Esophagus squamous epithelium (tissue), 5 donors: ENCODE measurements at regions not wholly inside any gene's neighbourhood (a gene's known extent, or its start where the extent isn't known, plus 50 kb on each side); places are given as distances from the start of the nearest gene placed in this dataset.
"Not testable (repeated sequence)": the region's sequence is repeated elsewhere in the genome, so short reads cannot be mapped to it uniquely, and the experiment has no call there.

ENCODE experiments used
- DNase-seq: peaks from one replicate; lab custom pipeline; 2025; lab: John Stamatoyannopoulos, UW
- H3K27ac ChIP-seq, 4 donors: fragments of 200-600 bp; sonication (generic); one replicate each; pipeline ENCODE4 v1.5.1; 2016 to 2019; ENCODE audit warnings: mild to moderate bottlenecking in 1 of 4
- H3K27me3 ChIP-seq, 4 donors: fragments of 200-600 bp; sonication (generic); 1 replicate in 3 of 4; 2 replicates in 1 of 4; pipeline versions ENCODE4 v1.5.1 to v1.6.0; 2017 to 2021; ENCODE audit warnings: antibody characterized with exemption in 1 of 4
- H3K36me3 ChIP-seq, 3 donors: fragments of 200-600 bp; sonication (generic); one replicate each; pipeline ENCODE4 v1.5.1; 2016 to 2019
- H3K4me1 ChIP-seq, 3 donors: fragments of 200-600 bp; sonication (generic); one replicate each; pipeline ENCODE4 v1.5.1; 2017 to 2019
- H3K4me3 ChIP-seq, 4 donors: fragments of 200-600 bp; sonication (generic); 1 replicate in 3 of 4; 2 replicates in 1 of 4; pipeline ENCODE4 v1.5.1; 2016 to 2019; ENCODE audit warnings: mild to moderate bottlenecking in 2 of 4, moderate library complexity in 1 of 4
- H3K9me3 ChIP-seq, 3 donors: fragments of 200-600 bp; sonication (generic); one replicate each; pipeline ENCODE4 v1.5.1; 2016 to 2019
- CTCF ChIP-seq, 6 experiments: fragments of 450-650 bp in 4 of 6; fragments of 200-600 bp in 2 of 6; sonication (generic) in 2 of 6; IDR thresholded peaks; one replicate each; pipeline ENCODE4 v1.5.1; 2016 to 2019; ENCODE audit warnings: antibody characterized with exemption in 6 of 6, mild to moderate bottlenecking in 4 of 6, moderate library complexity in 4 of 6
- POLR2A ChIP-seq, 4 donors: fragments of 450-650 bp; IDR thresholded peaks; one replicate each; pipeline ENCODE4 v1.6.1; 2017; ENCODE audit warnings: antibody characterized with exemption in 4 of 4, mild to moderate bottlenecking in 4 of 4, moderate library complexity in 3 of 4
- WGBS, 2 donors: methylation state at CpG; one replicate each; pipeline ENCODE4 v1.1.5; 2018; 5-methylcytosine and 5-hydroxymethylcytosine counted together
- intact Hi-C: fragments of 100-400 bp; cut with DNase I; formaldehyde crosslinking; loops from one replicate; pipeline ENCODE4 v1.15.0; 2022
- donor health status: DM: yes; HTN: yes; CAD: no.

DNA sequence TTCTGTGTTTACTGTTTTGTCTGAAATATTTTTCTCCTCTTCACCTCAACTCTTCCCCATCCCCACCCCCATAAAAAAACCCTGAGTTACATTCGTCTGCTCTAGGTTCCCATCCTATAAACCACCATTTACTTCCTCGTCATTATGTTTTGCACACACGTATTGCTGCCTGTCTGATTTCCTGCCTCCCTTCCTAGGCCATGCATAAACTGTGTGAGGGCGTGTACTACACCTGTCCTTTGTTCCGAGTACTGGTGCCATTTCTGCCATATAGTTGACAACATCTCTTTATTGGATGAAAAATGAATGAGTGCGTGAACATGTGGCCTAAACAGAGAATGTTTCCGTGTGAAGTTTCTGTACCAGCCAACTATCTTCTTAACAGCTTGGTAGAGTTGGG is 258.5 kb upstream of the FAT1 start:
- Histone ChIP-seq H3K36me3 (no peaks in the 10 kb centered on the region), H3K4me3 (no peak overlapping the region), H3K4me1 (no peaks in the 10 kb centered on the region), H3K27ac (no peak overlapping the region), H3K27me3 (no peaks in the 10 kb centered on the region), H3K9me3 (no peaks in the 10 kb centered on the region)
- no peak for TF ChIP-seq CTCF (IDR thresholded peaks at IDR 0.05)
- TF ChIP-seq POLR2A (IDR thresholded peaks at IDR 0.05): no peak
- 82 to 89% methylated on average over 5 to 7 of the region's 7 CpGs for WGBS, 2 donors
- no peak for DNase-seq
- intact Hi-C loops: no loop called here

DNA sequence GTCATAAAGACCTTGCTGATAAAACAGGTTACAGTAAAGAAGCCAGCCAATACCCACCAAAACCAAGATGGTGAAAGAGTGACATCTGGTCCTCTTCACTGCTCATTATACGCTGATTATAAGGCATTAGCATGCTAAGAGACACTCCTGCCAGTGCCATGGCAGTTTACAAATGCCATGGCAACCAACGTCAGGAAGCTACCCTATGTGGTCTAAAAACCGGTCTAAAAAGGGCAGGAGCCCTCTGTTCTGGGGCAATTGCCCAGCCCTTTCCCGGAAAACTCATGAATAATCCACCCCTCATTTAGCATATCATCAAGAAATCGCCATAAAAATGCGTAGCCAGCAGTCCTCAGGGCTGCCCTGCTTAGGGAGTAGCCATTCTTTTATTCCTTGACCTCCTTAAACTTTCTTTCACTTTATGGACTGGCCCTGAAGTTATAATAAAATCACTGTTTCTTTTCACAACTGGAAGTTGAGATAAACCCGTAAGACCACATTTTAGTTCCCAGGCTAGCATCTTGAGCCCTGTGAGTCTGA is 260.5 kb upstream of the FAT1 start:
- WGBS, 2 donors: 71 to 73% methylated on average over 7 of the region's 7 CpGs
- no peak for DNase-seq
- H3K9me3 ChIP-seq: no peaks in the 10 kb centered on the region
- H3K27me3 ChIP-seq: no peaks in the 10 kb centered on the region
- no peaks in the 10 kb centered on the region for H3K4me1 ChIP-seq
- intact Hi-C loops: no loop called here
- H3K27ac ChIP-seq: no peak overlapping the region
- no peaks in the 10 kb centered on the region for H3K36me3 ChIP-seq
- H3K4me3 ChIP-seq: no peak overlapping the region
- TF ChIP-seq CTCF (IDR thresholded peaks at IDR 0.05) (no peak), POLR2A (IDR thresholded peaks at IDR 0.05) (no peak)

DNA sequence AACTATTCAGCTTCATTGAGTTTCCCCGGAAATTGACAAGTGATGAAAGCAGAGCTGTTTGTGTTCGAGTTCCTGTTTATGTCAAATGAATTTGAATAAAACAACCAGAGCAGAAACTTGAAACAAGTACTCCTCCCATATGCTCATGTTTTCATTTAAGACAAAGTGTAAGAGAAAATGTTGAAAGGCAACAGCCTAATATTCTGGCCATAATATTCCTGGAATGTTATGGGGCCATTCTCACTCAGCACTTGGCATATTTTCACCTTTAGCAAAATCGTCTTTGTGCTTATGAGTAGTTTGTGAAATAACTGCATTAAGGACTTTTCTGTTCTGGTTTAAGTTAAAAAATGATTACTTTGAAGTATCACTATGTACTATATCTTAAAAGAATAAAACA is 276.0 kb upstream of the FAT1 start:
- H3K27me3 ChIP-seq: no peaks in the 10 kb centered on the region
- no peaks in the 10 kb centered on the region for H3K9me3 ChIP-seq
- H3K4me3 ChIP-seq: no peak overlapping the region
- no peak for TF ChIP-seq CTCF (IDR thresholded peaks at IDR 0.05)
- no peak for TF ChIP-seq POLR2A (IDR thresholded peaks at IDR 0.05)
- WGBS, 2 donors: 58 to 63% methylated on average over 3 of the region's 3 CpGs
- no peak for DNase-seq
- intact Hi-C loops: no loop called here
- H3K27ac ChIP-seq: no peak overlapping the region
- no peaks in the 10 kb centered on the region for H3K36me3 ChIP-seq
- H3K4me1 ChIP-seq: no peaks in the 10 kb centered on the region

GRCh38 chr4:187000281-187000680 is 276.6 kb upstream of the FAT1 start:
- intact Hi-C loops: no loop called here
- Histone ChIP-seq H3K4me3 (no peak overlapping the region), H3K27ac (no peak overlapping the region), H3K36me3 (no peaks in the 10 kb centered on the region), H3K27me3 (no peaks in the 10 kb centered on the region), H3K4me1 (no peaks in the 10 kb centered on the region), H3K9me3 (no peaks in the 10 kb centered on the region)
- WGBS, 2 donors: 45 to 57% methylated on average over 2 of the region's 2 CpGs
- TF ChIP-seq POLR2A (IDR thresholded peaks at IDR 0.05): no peak
- TF ChIP-seq CTCF (IDR thresholded peaks at IDR 0.05): no peak
- DNase-seq: no peak

- intact Hi-C loops, H3K36me3 ChIP-seq, DNase-seq, H3K9me3 ChIP-seq, H3K4me3 ChIP-seq, H3K4me1 ChIP-seq, H3K27ac ChIP-seq, H3K27me3 ChIP-seq: not testable (repeated sequence)
- 87 to 97% methylated on average over 6 of the region's 6 CpGs for WGBS, 2 donors
Observed at GRCh38 chr4:187002133-187002532, 278.5 kb upstream of the FAT1 start.

GRCh38 chr4:187004628-187005027 is 281.0 kb upstream of the FAT1 start:
- intact Hi-C loops: no loop called here
- DNase-seq: no peak
- no peak for TF ChIP-seq POLR2A (IDR thresholded peaks at IDR 0.05)
- no peak for TF ChIP-seq CTCF (IDR thresholded peaks at IDR 0.05)
- Histone ChIP-seq H3K36me3 (no peaks in the 10 kb centered on the region), H3K27me3 (no peaks in the 10 kb centered on the region), H3K9me3 (peaks cover 0 to 3% (median 0%) of the 10 kb centered on the region in 3 donors), H3K4me1 (peaks cover 0 to 10% (median 0%) of the 10 kb centered on the region in 3 donors), H3K27ac (no peak overlapping the region), H3K4me3 (no peak overlapping the region)
- 87 to 92% methylated on average over 2 of the region's 2 CpGs for WGBS, 2 donors
